ENCODE measurements at regions not wholly inside any gene's neighbourhood (a gene's known extent, or its start where the extent isn't known, plus 50 kb on each side); places are given as distances from the start of the nearest gene placed in this dataset.

GRCh38 chr5:53333160-53333559 is 147.3 kb upstream of the FST start:
- Histone ChIP-seq H3K36me3 (no peaks in the 10 kb centered on the region), H3K27ac (peak overlapping the region; percentile 32), H3K4me1 (peaks cover 21% of the 10 kb centered on the region), H3K27me3 (no peaks in the 10 kb centered on the region), H3K9me3 (no peaks in the 10 kb centered on the region), H3K4me3 (no peak overlapping the region)
- TF ChIP-seq POLR2AphosphoS5 (IDR thresholded peaks at IDR 0.05) = no peak
- TF ChIP-seq EP300 (IDR thresholded peaks at IDR 0.05) = no peak
- TF ChIP-seq POLR2A (IDR thresholded peaks at IDR 0.05) = no peak
- TF ChIP-seq CTCF (IDR thresholded peaks at IDR 0.05) = no peak
- no peak for DNase-seq (ENCODE audit: low spot score in 2 of 2)
- 20% methylated on average over 3 of the region's 3 CpGs for WGBS

DNA sequence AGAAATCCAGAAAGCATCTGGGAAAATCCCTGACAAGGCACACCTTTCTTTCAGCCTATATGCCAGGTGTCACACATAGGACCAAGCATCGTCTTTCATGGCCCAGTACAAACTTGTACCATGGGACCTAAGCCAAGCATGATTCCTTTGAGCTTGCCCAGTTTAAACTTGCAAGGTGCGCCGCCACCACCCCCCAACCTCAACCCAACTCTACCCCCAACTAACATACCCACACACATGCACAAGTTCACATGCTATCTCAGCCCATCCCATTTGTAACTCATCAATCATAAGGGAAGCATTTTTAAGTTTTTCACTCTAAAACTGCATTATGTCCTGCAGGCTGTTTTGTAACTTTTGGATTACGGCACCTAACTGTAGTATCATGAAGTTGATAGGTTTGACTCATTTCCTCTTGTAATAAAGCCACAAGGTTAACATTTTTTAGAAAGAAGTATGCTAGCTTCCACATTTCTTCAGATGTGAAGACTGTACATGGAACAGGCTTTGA is 145.9 kb upstream of the FST start:
- TF ChIP-seq EP300 (IDR thresholded peaks at IDR 0.05) (no peak), POLR2AphosphoS5 (IDR thresholded peaks at IDR 0.05) (no peak), CTCF (IDR thresholded peaks at IDR 0.05) (no peak), POLR2A (IDR thresholded peaks at IDR 0.05) (no peak)
- no peaks in the 10 kb centered on the region for H3K27me3 ChIP-seq
- no peak for DNase-seq (ENCODE audit: low spot score in 2 of 2)
- H3K9me3 ChIP-seq = no peaks in the 10 kb centered on the region
- no peak overlapping the region for H3K4me3 ChIP-seq
- H3K36me3 ChIP-seq = no peaks in the 10 kb centered on the region
- H3K27ac ChIP-seq = no peak overlapping the region
- WGBS = 51% methylated on average over 4 of the region's 4 CpGs
- H3K4me1 ChIP-seq = peaks cover 21% of the 10 kb centered on the region

DNA sequence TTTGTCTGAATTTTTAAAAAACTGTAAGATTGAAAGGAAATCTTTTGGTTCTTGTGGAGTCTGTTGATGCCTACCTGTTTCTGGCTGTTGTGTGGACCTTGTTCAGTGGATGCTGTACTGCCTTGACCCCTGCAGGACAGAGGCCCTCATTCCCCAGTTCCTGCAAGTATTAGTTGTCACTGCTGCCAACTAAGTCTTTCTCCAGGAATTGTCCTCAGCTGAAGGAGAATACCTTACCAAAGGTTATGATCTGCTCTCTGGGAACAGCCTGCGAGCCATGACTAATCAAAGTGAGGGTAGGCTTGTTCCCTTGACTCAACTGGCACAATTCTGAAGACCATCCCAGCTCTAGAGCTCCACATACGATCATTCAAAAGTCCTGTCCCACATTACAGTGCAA is 145.3 kb upstream of the FST start:
- Histone ChIP-seq H3K4me3 (no peak overlapping the region), H3K36me3 (no peaks in the 10 kb centered on the region), H3K9me3 (no peaks in the 10 kb centered on the region), H3K4me1 (peaks cover 21% of the 10 kb centered on the region), H3K27me3 (no peaks in the 10 kb centered on the region), H3K27ac (no peak overlapping the region)
- no peak for TF ChIP-seq EP300 (IDR thresholded peaks at IDR 0.05)
- TF ChIP-seq POLR2A (IDR thresholded peaks at IDR 0.05) = no peak
- 89% methylated on average over 2 of the region's 2 CpGs for WGBS
- no peak for DNase-seq (ENCODE audit: low spot score in 2 of 2)

DNA sequence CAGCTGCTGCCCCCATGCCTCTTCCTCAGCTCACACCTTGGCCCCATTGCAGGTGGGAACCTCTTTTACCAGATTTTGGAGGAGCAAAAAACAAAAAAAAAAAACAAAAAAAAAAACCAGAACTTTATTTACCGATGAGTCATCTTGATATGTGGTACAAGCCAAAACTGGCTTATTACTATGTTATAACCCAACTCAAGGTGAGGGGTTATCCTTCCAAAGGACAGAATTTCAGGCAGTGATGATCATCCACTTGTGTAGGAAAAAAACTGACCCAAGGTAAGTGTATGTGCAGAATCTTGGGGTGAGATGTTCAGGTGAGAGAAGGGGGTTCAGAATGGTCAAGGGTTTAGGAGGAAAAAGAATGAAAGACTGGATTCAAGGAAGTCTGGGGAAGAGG is 142.6 kb upstream of the FST start:
- WGBS = 72% methylated on average over 1 of the region's 1 CpG
- no peak for DNase-seq (ENCODE audit: low spot score in 2 of 2)
- Histone ChIP-seq H3K9me3 (no peaks in the 10 kb centered on the region), H3K27me3 (no peaks in the 10 kb centered on the region), H3K36me3 (no peaks in the 10 kb centered on the region), H3K4me3 (no peak overlapping the region), H3K4me1 (peaks cover 20% of the 10 kb centered on the region), H3K27ac (no peak overlapping the region)
- TF ChIP-seq POLR2AphosphoS5 (IDR thresholded peaks at IDR 0.05) = no peak

- H3K27me3 ChIP-seq = no peaks in the 10 kb centered on the region
- H3K4me1 ChIP-seq = peaks cover 11% of the 10 kb centered on the region
- no peak for TF ChIP-seq EP300 (IDR thresholded peaks at IDR 0.05)
- no peak for TF ChIP-seq CTCF (IDR thresholded peaks at IDR 0.05)
- TF ChIP-seq POLR2AphosphoS5 (IDR thresholded peaks at IDR 0.05) = no peak
- 81% methylated on average over 2 of the region's 2 CpGs for WGBS
- no peak overlapping the region for H3K27ac ChIP-seq
- DNase-seq (ENCODE audit: low spot score in 2 of 2) = no peak
- H3K4me3 ChIP-seq = no peak overlapping the region
- no peaks in the 10 kb centered on the region for H3K9me3 ChIP-seq
- no peaks in the 10 kb centered on the region for H3K36me3 ChIP-seq
Observed at GRCh38 chr5:53338971-53339370, 141.5 kb upstream of the FST start.

DNA sequence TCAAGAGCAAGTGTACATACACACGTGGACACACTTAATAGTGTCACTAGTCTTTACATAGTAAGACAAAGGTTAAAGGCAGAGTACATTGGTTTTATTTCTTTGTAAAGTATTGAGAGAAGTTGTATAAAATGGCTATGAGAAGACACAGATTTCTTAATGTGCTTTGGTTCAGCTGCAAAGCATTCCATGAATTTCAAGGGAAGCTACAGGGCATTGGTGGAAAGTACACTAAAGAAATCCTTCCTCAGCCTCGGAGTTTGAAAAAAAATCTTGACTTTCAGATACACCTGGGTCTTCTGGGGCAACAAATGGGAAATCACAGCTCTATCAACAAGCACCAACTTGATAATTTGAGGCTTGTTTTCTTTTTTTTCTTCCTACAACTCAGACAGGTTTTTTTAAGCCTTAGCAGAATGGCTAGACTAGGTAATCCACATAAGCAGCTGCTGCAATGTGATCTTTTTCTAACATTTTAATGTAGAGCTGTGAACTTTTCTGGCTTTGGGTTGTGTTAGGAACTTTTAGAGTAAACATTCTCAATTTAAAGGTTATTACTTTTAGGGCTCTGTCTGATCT is 140.4 kb upstream of the FST start:
- TF ChIP-seq CTCF (IDR thresholded peaks at IDR 0.05) (no peak), POLR2AphosphoS5 (IDR thresholded peaks at IDR 0.05) (no peak), POLR2A (IDR thresholded peaks at IDR 0.05) (no peak), EP300 (IDR thresholded peaks at IDR 0.05) (no peak)
- no peak for DNase-seq (ENCODE audit: low spot score in 2 of 2)
- no peak overlapping the region for H3K27ac ChIP-seq
- no peak overlapping the region for H3K4me3 ChIP-seq
- H3K27me3 ChIP-seq = no peaks in the 10 kb centered on the region
- peaks cover 2% of the 10 kb centered on the region for H3K4me1 ChIP-seq
- H3K9me3 ChIP-seq = no peaks in the 10 kb centered on the region
- H3K36me3 ChIP-seq = no peaks in the 10 kb centered on the region
- 49% methylated on average over 2 of the region's 2 CpGs for WGBS
